HuH-7 (cell line): ENCODE measurements at regions not wholly inside any gene's neighbourhood (a gene's known extent, or its start where the extent isn't known, plus 50 kb on each side); places are given as distances from the start of the nearest gene placed in this dataset.

Experiments used
- DNase-seq: peaks from one replicate; pipeline ENCODE4 v3.0.0; 2011; ENCODE audit warnings: low spot score

DNA sequence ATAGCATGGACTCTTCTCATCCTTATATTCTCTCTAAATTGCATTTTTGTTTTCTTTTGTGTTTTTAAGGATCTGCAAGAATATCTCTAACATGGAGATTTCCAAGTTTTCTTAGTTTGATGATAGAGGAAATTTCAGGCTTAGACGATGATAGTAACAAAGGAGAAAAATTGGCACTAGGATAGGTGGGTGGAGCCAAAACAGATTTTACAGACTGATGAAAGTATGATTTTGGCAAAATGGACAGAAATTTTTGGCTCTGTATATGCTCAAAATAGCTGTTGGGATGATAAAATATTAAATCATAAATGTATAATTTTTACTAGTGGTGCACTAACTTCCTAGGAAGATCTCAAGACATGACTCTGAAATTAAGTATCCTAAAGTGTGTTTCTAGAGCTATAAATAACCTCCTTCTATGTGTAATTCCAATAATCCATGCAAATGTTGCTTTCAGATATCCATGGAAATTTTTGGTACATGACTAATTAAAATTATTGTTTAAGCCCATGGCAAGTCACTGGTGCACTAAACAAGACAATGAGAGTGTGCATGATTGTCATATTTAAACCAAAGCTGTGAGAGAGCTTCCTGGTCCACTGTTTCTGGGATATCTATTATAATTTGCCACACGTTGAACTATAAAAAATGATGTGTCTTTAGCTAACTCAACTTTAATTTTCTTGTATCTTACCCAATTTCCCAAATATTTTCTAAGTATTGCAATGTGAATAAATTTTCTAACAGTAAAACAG, 55.8 kb upstream of the NBEA start:
- no peak for DNase-seq

DNA sequence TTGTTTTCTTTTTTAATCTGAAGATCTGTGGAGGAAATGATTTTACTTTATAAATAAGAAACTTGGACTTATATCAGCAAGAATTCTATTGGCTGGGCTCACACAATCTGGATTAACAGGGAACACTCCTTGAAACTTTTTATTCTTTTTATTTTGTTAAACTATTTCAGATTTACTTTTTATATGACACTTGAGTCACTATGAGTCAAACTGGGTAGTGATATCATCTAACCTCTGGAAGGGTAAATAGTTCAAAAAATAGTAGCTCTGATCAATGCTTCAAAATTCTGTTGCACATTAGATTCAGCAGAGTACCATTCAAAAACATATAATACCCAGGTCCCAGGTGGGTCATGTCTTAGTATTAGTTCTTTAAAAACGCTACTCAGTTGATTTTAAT, 55.1 kb upstream of the NBEA start:
- DNase-seq: no peak
